Mammary epithelial cell (primary cell): ENCODE measurements at regions not wholly inside any gene's neighbourhood (a gene's known extent, or its start where the extent isn't known, plus 50 kb on each side); places are given as distances from the start of the nearest gene placed in this dataset.

Experiments
- CTCF ChIP-seq, 2 donors: IDR thresholded peaks in 1 of 2; conservative IDR thresholded peaks in 1 of 2; 2 replicates each; pipeline ENCODE4 v1.5.1; 2011 to 2012; ENCODE audit warnings: inconsistent platforms in 2 of 2, low read length in 2 of 2, mild to moderate bottlenecking in 2 of 2, control low read depth in 1 of 2, low read depth in 1 of 2; ENCODE audit not compliant: insufficient read depth in 1 of 2; ENCODE audit errors: extremely low read depth in 1 of 2
- EZH2 ChIP-seq: IDR thresholded peaks from 2 replicates; pipeline ENCODE4 v1.6.1; 2012; ENCODE audit warnings: low read length, inconsistent platforms, borderline replicate concordance

- TF ChIP-seq CTCF (conservative IDR thresholded peaks at IDR 0.05 in 1 of 2, IDR thresholded peaks at IDR 0.05 in 1 of 2; ENCODE audit: extremely low read depth in 1 of 2, insufficient read depth in 1 of 2, low read depth in 1 of 2, low read length in 2 of 2) = no peak
- no peak for TF ChIP-seq EZH2
Measured at GRCh38 chrX:46044486-46044885, 500.7 kb downstream of the ZNF674 start.
